CD4-positive, CD25-positive, alpha-beta regulatory T cell (primary cell): ENCODE measurements at regions not wholly inside any gene's neighbourhood (a gene's known extent, or its start where the extent isn't known, plus 50 kb on each side); places are given as distances from the start of the nearest gene placed in this dataset.

Experiments used
- ATAC-seq, 2 donors: fragments of 150-1000 bp; cut with Tn5 transposase; one replicate each; pipeline ENCODE4 v1.10.0; 2021; ENCODE audit warnings: low read depth in 2 of 2, moderate number of reproducible peaks in 2 of 2, moderate library complexity in 1 of 2
- DNase-seq, 3 donors: peaks; one replicate each; pipeline versions ENCODE4 v3.0.0 to v3.0.0-alpha.2; 2012 to 2022; ENCODE audit warnings: mixed read lengths in 1 of 3
- H3K27ac ChIP-seq: one replicate; pipeline ENCODE4 v1.7.0; 2013; ENCODE audit warnings: mild to moderate bottlenecking, low read length; ENCODE audit not compliant: insufficient read depth, poor library complexity, severe bottlenecking
- H3K27me3 ChIP-seq: one replicate; pipeline ENCODE4 v1.7.0; 2013; ENCODE audit warnings: low read length; ENCODE audit not compliant: control insufficient read depth, insufficient read depth
- H3K36me3 ChIP-seq: one replicate; pipeline ENCODE4 v1.7.0; 2013; ENCODE audit warnings: mild to moderate bottlenecking, low read length, moderate library complexity; ENCODE audit not compliant: control insufficient read depth, insufficient read depth
- H3K4me1 ChIP-seq: 2 replicates; pipeline ENCODE4 v1.7.0; 2013; ENCODE audit warnings: mild to moderate bottlenecking, low read length; ENCODE audit not compliant: insufficient read depth, control insufficient read depth, poor library complexity, severe bottlenecking
- H3K4me3 ChIP-seq: one replicate; pipeline ENCODE4 v1.7.0; 2013; ENCODE audit warnings: low read depth, mild to moderate bottlenecking, low read length, moderate library complexity
- H3K9me3 ChIP-seq, 2 experiments: 1 replicate in 1 of 2; 2 replicates in 1 of 2; pipeline ENCODE4 v1.7.0; 2013; ENCODE audit warnings: low read length in 2 of 2, mild to moderate bottlenecking in 1 of 2, moderate library complexity in 1 of 2; ENCODE audit not compliant: control insufficient read depth in 2 of 2
- H3K27ac Mint-ChIP-seq, 3 donors: one replicate each; pipeline ENCODE4 v1.8.0; 2020 to 2022; ENCODE audit warnings: mild to moderate bottlenecking in 3 of 3, mixed read lengths in 3 of 3, moderate library complexity in 2 of 3
- H3K27me3 Mint-ChIP-seq: one replicate; pipeline ENCODE4 v1.8.0; 2022; ENCODE audit warnings: mild to moderate bottlenecking, mixed read lengths
- H3K36me3 Mint-ChIP-seq: one replicate; pipeline ENCODE4 v1.8.0; 2020; ENCODE audit warnings: mixed read lengths
- H3K4me1 Mint-ChIP-seq, 4 donors: one replicate each; pipeline ENCODE4 v1.8.0; 2020 to 2022; ENCODE audit warnings: mixed read lengths in 4 of 4, mild to moderate bottlenecking in 1 of 4
- H3K4me3 Mint-ChIP-seq, 4 donors: one replicate each; pipeline ENCODE4 v1.8.0; 2020 to 2022; ENCODE audit warnings: mild to moderate bottlenecking in 4 of 4, mixed read lengths in 4 of 4, moderate library complexity in 3 of 4
- H3K9me3 Mint-ChIP-seq, 7 donors: one replicate each; pipeline ENCODE4 v1.8.0; 2020 to 2022; ENCODE audit warnings: mixed read lengths in 7 of 7, mild to moderate bottlenecking in 3 of 7, moderate library complexity in 2 of 7

DNA sequence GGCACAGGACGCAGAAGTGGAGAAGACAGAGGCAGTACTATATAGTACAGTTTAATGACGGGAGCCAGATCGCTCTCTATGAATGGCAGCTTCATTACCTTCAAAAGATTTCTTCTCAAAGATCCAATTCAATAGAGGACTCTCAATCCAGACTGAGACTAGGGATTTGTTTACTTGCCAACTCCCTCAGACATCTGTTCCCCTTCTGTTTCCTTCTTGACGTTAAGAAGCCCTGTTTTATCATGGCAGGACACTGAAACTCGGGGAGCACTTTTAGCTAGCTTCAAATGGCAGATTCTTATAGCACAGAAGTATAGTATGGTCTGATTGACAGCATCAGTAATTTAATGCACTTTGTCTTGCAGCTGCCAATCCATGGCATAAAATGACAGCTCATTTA, 747.3 kb upstream of the C9orf72 start:
- no peaks in the 10 kb centered on the region for H3K4me1 Mint-ChIP-seq
- peaks cover 0 to 4% (median 1%) of the 10 kb centered on the region in 7 donors for H3K9me3 Mint-ChIP-seq
- ATAC-seq, result no peak
- no peaks in the 10 kb centered on the region for H3K9me3 ChIP-seq
- H3K27me3 Mint-ChIP-seq, result no peaks in the 10 kb centered on the region
- H3K27ac Mint-ChIP-seq, result no peak overlapping the region
- DNase-seq, result no peak
- H3K4me3 Mint-ChIP-seq, result no peak overlapping the region
- H3K36me3 ChIP-seq, result no peaks in the 10 kb centered on the region
- H3K4me3 ChIP-seq, result no peak overlapping the region
- H3K4me1 ChIP-seq, result no peaks in the 10 kb centered on the region
- no peaks in the 10 kb centered on the region for H3K27me3 ChIP-seq
- no peaks in the 10 kb centered on the region for H3K36me3 Mint-ChIP-seq
- H3K27ac ChIP-seq, result no peak overlapping the region

- H3K27me3 ChIP-seq, result no peaks in the 10 kb centered on the region
- Mint-ChIP-seq H3K27ac (no peak overlapping the region), H3K4me1 (no peaks in the 10 kb centered on the region), H3K4me3 (no peak overlapping the region), H3K9me3 (peaks cover 0 to 21% (median 8%) of the 10 kb centered on the region in 7 donors), H3K27me3 (no peaks in the 10 kb centered on the region), H3K36me3 (no peaks in the 10 kb centered on the region)
- no peaks in the 10 kb centered on the region for H3K36me3 ChIP-seq
- ATAC-seq (no peak), DNase-seq (no peak)
- no peaks in the 10 kb centered on the region for H3K4me1 ChIP-seq
- no peak overlapping the region for H3K27ac ChIP-seq
- no peaks in the 10 kb centered on the region for H3K9me3 ChIP-seq
- H3K4me3 ChIP-seq, result no peak overlapping the region
Observed at GRCh38 chr9:28329323-28329722, 756.0 kb upstream of the C9orf72 start.

DNA sequence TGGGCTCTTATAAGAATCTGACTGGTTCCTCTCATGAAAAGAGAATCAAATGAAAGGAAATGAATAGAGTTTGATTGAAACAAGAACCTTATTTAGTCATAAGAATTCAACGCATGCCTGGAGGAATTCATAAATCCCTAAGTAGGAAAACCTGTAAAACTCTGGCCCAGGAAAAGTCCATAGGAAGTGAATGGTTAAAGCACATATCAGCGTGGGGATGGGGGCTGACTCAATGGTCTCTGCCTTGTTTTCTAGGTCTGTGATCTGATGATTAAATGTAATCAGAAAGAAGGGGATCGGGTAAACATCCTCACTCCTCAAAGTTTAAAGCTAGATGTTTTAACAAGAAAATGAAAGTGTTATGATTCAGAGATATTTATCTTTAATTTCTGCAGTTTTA, 759.4 kb upstream of the C9orf72 start:
- Histone ChIP-seq H3K36me3 (no peaks in the 10 kb centered on the region), H3K9me3 (no peaks in the 10 kb centered on the region), H3K27ac (no peak overlapping the region), H3K27me3 (no peaks in the 10 kb centered on the region), H3K4me1 (no peaks in the 10 kb centered on the region), H3K4me3 (no peak overlapping the region)
- Mint-ChIP-seq H3K4me1 (no peaks in the 10 kb centered on the region), H3K9me3 (peaks cover 0 to 11% (median 1%) of the 10 kb centered on the region in 7 donors), H3K36me3 (no peaks in the 10 kb centered on the region), H3K4me3 (no peak overlapping the region), H3K27ac (no peak overlapping the region), H3K27me3 (no peaks in the 10 kb centered on the region)
- ATAC-seq, result no peak
- no peak for DNase-seq

DNA sequence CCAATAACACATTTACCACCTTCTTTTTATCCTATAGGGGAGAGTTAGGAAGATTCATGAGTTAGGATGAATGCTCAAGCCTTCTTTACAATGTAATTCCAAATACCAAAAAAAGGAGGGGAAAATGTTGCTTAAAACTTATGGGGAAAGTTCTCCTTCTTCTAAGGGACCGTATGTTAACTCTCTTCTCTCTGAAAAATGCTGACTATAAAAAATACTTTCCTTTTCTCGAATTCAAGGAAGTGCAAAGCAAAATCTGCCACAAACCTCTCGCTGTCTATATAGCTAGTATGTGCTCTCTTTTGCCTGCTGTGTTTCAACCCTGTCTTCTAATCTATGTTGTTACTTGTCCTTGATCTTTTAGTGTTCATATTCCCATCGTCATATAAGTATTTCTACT, 768.6 kb upstream of the C9orf72 start:
- H3K9me3 Mint-ChIP-seq, result peaks cover 0 to 11% (median 2%) of the 10 kb centered on the region in 7 donors
- DNase-seq (no peak), ATAC-seq (no peak)
- H3K4me3 ChIP-seq, result no peak overlapping the region
- no peak overlapping the region for H3K27ac ChIP-seq
- no peaks in the 10 kb centered on the region for H3K27me3 ChIP-seq
- no peak overlapping the region for H3K27ac Mint-ChIP-seq
- H3K4me3 Mint-ChIP-seq, result no peak overlapping the region
- H3K27me3 Mint-ChIP-seq, result no peaks in the 10 kb centered on the region
- peaks cover 0 to 5% of the 10 kb centered on the region in 2 experiments for H3K9me3 ChIP-seq
- H3K4me1 Mint-ChIP-seq, result no peaks in the 10 kb centered on the region
- no peaks in the 10 kb centered on the region for H3K36me3 Mint-ChIP-seq
- no peaks in the 10 kb centered on the region for H3K4me1 ChIP-seq
- H3K36me3 ChIP-seq, result no peaks in the 10 kb centered on the region

- Mint-ChIP-seq H3K4me3 (no peak overlapping the region), H3K9me3 (peaks cover 0 to 20% (median 7%) of the 10 kb centered on the region in 7 donors), H3K27me3 (no peaks in the 10 kb centered on the region), H3K27ac (no peak overlapping the region), H3K4me1 (no peaks in the 10 kb centered on the region), H3K36me3 (no peaks in the 10 kb centered on the region)
- peaks cover 0 to 4% of the 10 kb centered on the region in 2 experiments for H3K9me3 ChIP-seq
- H3K27ac ChIP-seq, result no peak overlapping the region
- no peaks in the 10 kb centered on the region for H3K27me3 ChIP-seq
- H3K4me1 ChIP-seq, result no peaks in the 10 kb centered on the region
- no peaks in the 10 kb centered on the region for H3K36me3 ChIP-seq
- DNase-seq, result no peak
- H3K4me3 ChIP-seq, result no peak overlapping the region
- no peak for ATAC-seq
Observed at GRCh38 chr9:28342815-28343338, 769.6 kb upstream of the C9orf72 start.

DNA sequence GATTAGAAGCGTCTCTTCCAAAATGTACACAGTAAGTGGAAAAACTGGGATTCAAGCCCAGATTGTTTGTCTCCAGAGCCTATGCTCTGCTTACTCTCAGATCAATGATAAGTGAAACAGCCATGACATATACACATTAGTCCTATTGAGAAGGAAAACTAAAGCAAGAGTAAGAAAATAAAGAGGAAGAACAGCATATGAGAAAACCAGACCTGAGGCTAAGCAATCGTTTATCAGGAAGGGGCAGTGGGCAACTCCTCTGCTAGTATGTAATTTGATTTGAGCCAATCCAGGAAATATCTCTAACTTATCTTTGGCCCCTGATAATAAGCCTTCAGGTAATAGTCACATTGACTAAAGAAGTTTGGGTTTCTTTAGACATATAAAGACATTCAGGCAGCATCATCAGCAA, 789.9 kb upstream of the C9orf72 start:
- H3K36me3 ChIP-seq, result no peaks in the 10 kb centered on the region

DNA sequence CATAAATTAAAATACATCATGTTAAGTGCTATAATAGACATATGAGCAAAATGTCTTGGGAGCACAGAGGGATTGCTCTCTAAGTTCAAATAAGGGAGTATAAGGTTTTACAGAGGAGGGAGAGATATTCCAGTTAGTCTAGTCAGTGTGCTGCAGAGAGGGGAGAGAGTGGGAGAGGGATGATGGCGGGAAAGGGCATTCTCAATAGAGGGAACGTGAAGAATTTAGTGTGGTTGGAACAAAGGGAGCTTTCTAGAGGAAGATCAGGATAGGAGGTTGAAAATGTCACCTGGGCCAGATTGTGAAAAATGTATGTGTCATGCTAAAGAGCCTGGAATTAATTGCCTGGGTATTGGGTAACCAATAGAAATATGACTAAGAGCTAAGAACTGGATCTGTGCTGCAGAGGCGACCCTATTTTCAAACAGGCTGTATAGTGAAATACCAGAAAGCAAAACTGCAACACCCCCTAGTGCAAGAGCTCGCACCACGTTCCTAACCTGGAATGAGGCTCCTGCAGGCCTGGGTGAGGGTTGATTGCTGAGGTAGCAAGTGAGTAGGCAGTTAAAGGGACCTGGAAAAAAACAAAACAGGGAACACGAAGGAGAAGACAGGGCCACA, 791.8 kb upstream of the C9orf72 start:
- Mint-ChIP-seq H3K27ac (no peak overlapping the region), H3K36me3 (no peaks in the 10 kb centered on the region), H3K27me3 (no peaks in the 10 kb centered on the region), H3K4me3 (no peak overlapping the region), H3K4me1 (no peaks in the 10 kb centered on the region), H3K9me3 (peaks cover 0 to 20% (median 8%) of the 10 kb centered on the region in 7 donors)
- ATAC-seq (no peak), DNase-seq (no peak)
- H3K36me3 ChIP-seq, result no peaks in the 10 kb centered on the region
- no peaks in the 10 kb centered on the region for H3K9me3 ChIP-seq
- H3K27ac ChIP-seq, result no peak overlapping the region
- H3K27me3 ChIP-seq, result no peaks in the 10 kb centered on the region
- H3K4me3 ChIP-seq, result no peak overlapping the region
- H3K4me1 ChIP-seq, result no peaks in the 10 kb centered on the region

More for the DNA sequence above, 789.9 kb upstream of the C9orf72 start:
- Mint-ChIP-seq H3K27me3 (no peaks in the 10 kb centered on the region), H3K27ac (no peak overlapping the region), H3K9me3 (peaks cover 0 to 20% (median 3%) of the 10 kb centered on the region in 7 donors), H3K4me1 (no peaks in the 10 kb centered on the region), H3K36me3 (no peaks in the 10 kb centered on the region), H3K4me3 (no peak overlapping the region)
- H3K4me3 ChIP-seq, result no peak overlapping the region
- ATAC-seq (no peak), DNase-seq (no peak)
- no peaks in the 10 kb centered on the region for H3K27me3 ChIP-seq
- H3K4me1 ChIP-seq, result no peaks in the 10 kb centered on the region
- no peaks in the 10 kb centered on the region for H3K9me3 ChIP-seq
- H3K27ac ChIP-seq, result no peak overlapping the region

DNA sequence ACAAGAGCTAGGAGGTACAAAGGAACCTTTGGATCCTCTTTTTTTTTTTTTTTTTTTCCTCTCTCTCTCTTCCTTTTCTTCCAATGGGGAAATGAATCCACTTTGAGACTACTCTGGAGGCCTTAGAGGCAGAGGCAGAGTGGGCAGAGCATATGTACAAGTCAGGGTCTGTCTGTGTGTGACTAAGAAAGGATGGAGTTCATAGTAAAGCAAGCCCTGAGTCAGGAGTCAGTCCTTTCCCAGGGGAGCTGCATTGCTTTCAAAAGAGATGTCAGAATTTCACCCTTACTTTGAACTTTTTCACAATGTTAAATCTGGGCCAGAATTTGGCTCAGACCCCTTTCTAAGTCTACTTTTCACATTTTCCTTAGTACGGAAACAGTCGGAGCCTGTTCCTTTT, 792.4 kb upstream of the C9orf72 start:
- H3K27ac Mint-ChIP-seq, result no peak overlapping the region
- Histone ChIP-seq H3K4me1 (no peaks in the 10 kb centered on the region), H3K9me3 (no peaks in the 10 kb centered on the region), H3K4me3 (no peak overlapping the region), H3K27me3 (no peaks in the 10 kb centered on the region), H3K27ac (no peak overlapping the region), H3K36me3 (no peaks in the 10 kb centered on the region)
- DNase-seq (no peak), ATAC-seq (no peak)
- no peaks in the 10 kb centered on the region for H3K27me3 Mint-ChIP-seq
- no peaks in the 10 kb centered on the region for H3K36me3 Mint-ChIP-seq
- no peak overlapping the region for H3K4me3 Mint-ChIP-seq
- peaks cover 0 to 17% (median 8%) of the 10 kb centered on the region in 7 donors for H3K9me3 Mint-ChIP-seq
- H3K4me1 Mint-ChIP-seq, result no peaks in the 10 kb centered on the region
